Colonic mucosa (tissue), 4 donors: ENCODE measurements at regions not wholly inside any gene's neighbourhood (a gene's known extent, or its start where the extent isn't known, plus 50 kb on each side); places are given as distances from the start of the nearest gene placed in this dataset.

Experiments
- DNase-seq: peaks from one replicate; pipeline ENCODE4 v3.0.0-alpha.2; 2020
- H3K27ac ChIP-seq: fragments of 200-600 bp; one replicate; pipeline ENCODE4 v1.8.0; 2021
- H3K27me3 ChIP-seq: fragments of 200-600 bp; one replicate; pipeline ENCODE4 v1.8.0; 2021
- H3K36me3 ChIP-seq: fragments of 200-600 bp; one replicate; pipeline ENCODE4 v1.8.0; 2021
- H3K4me1 ChIP-seq: fragments of 200-600 bp; one replicate; pipeline ENCODE4 v1.8.0; 2021; ENCODE audit warnings: mild to moderate bottlenecking
- H3K4me3 ChIP-seq: fragments of 200-600 bp; one replicate; pipeline ENCODE4 v1.8.0; 2021
- H3K9ac ChIP-seq, 2 donors: one replicate each; pipeline ENCODE4 v1.7.0; 2013; ENCODE audit warnings: control low read depth in 2 of 2, low read depth in 2 of 2, low read length in 2 of 2
- H3K9me3 ChIP-seq: fragments of 200-600 bp; one replicate; pipeline ENCODE4 v1.8.0; 2021
- CTCF ChIP-seq: fragments of 200-600 bp; IDR thresholded peaks from one replicate; pipeline ENCODE4 v1.8.0; 2022; ENCODE audit warnings: antibody characterized with exemption, mild to moderate bottlenecking
- intact Hi-C: fragments of 100-400 bp; cut with DNase I; formaldehyde crosslinking; loops from one replicate; pipeline ENCODE4 v1.14.1; 2022
- donor health status: healthy.
- donor health status: DM: no; HTN: no; CAD: no.
- donor health status: DM: no; HTN: no; CAD: no.

- no peak for DNase-seq
- no peak overlapping the region for H3K27ac ChIP-seq
- H3K9me3 ChIP-seq = no peaks in the 10 kb centered on the region
- H3K4me1 ChIP-seq = no peaks in the 10 kb centered on the region
- no peaks in the 10 kb centered on the region for H3K36me3 ChIP-seq
- no peak overlapping the region for H3K4me3 ChIP-seq
- TF ChIP-seq CTCF = no peak
- no peaks in the 10 kb centered on the region for H3K27me3 ChIP-seq
- no peak overlapping the region for H3K9ac ChIP-seq
- intact Hi-C loops = no loop called here
Measured at GRCh38 chr16:50947826-50948225, 203.2 kb downstream of the SALL1 start.

GRCh38 chr16:50946606-50947005 lies 204.5 kb downstream of the SALL1 start:
- Histone ChIP-seq H3K36me3 (no peaks in the 10 kb centered on the region), H3K4me1 (no peaks in the 10 kb centered on the region), H3K4me3 (no peak overlapping the region), H3K9me3 (no peaks in the 10 kb centered on the region), H3K9ac (no peak overlapping the region), H3K27ac (no peak overlapping the region), H3K27me3 (no peaks in the 10 kb centered on the region)
- DNase-seq = no peak
- no peak for TF ChIP-seq CTCF
- intact Hi-C loops = no loop called here

GRCh38 chr16:50946098-50946497 lies 204.2 kb downstream of the CYLD start:
- H3K27ac ChIP-seq = no peak overlapping the region
- no peaks in the 10 kb centered on the region for H3K4me1 ChIP-seq
- H3K27me3 ChIP-seq = no peaks in the 10 kb centered on the region
- H3K36me3 ChIP-seq = no peaks in the 10 kb centered on the region
- no peaks in the 10 kb centered on the region for H3K9me3 ChIP-seq
- TF ChIP-seq CTCF = no peak
- no peak for DNase-seq
- no peak overlapping the region for H3K4me3 ChIP-seq
- intact Hi-C loops = no loop called here
- no peak overlapping the region for H3K9ac ChIP-seq

GRCh38 chr16:50945171-50945570 lies 203.3 kb downstream of the CYLD start:
- Histone ChIP-seq H3K27me3 (no peaks in the 10 kb centered on the region), H3K9me3 (no peaks in the 10 kb centered on the region), H3K9ac (no peak overlapping the region), H3K4me3 (no peak overlapping the region), H3K27ac (no peak overlapping the region), H3K36me3 (no peaks in the 10 kb centered on the region), H3K4me1 (no peaks in the 10 kb centered on the region)
- no peak for TF ChIP-seq CTCF
- intact Hi-C loops = no loop called here
- no peak for DNase-seq

- no peak overlapping the region for H3K9ac ChIP-seq
- H3K36me3 ChIP-seq = no peaks in the 10 kb centered on the region
- no peak overlapping the region for H3K4me3 ChIP-seq
- intact Hi-C loops = no loop called here
- H3K4me1 ChIP-seq = no peaks in the 10 kb centered on the region
- no peak for TF ChIP-seq CTCF
- DNase-seq = no peak
- no peak overlapping the region for H3K27ac ChIP-seq
- no peaks in the 10 kb centered on the region for H3K9me3 ChIP-seq
- H3K27me3 ChIP-seq = no peaks in the 10 kb centered on the region
Measured at GRCh38 chr16:50944436-50944835, 202.6 kb downstream of the CYLD start.

- Histone ChIP-seq H3K27ac (no peak overlapping the region), H3K4me1 (no peaks in the 10 kb centered on the region), H3K9ac (no peak overlapping the region), H3K36me3 (no peaks in the 10 kb centered on the region), H3K9me3 (no peaks in the 10 kb centered on the region), H3K4me3 (no peak overlapping the region), H3K27me3 (no peaks in the 10 kb centered on the region)
- intact Hi-C loops = no loop called here
- DNase-seq = no peak
- TF ChIP-seq CTCF = no peak
Measured at GRCh38 chr16:50944033-50944432, 202.1 kb downstream of the CYLD start.
